ENCODE measurements at regions not wholly inside any gene's neighbourhood (a gene's known extent, or its start where the extent isn't known, plus 50 kb on each side); places are given as distances from the start of the nearest gene placed in this dataset.

DNA sequence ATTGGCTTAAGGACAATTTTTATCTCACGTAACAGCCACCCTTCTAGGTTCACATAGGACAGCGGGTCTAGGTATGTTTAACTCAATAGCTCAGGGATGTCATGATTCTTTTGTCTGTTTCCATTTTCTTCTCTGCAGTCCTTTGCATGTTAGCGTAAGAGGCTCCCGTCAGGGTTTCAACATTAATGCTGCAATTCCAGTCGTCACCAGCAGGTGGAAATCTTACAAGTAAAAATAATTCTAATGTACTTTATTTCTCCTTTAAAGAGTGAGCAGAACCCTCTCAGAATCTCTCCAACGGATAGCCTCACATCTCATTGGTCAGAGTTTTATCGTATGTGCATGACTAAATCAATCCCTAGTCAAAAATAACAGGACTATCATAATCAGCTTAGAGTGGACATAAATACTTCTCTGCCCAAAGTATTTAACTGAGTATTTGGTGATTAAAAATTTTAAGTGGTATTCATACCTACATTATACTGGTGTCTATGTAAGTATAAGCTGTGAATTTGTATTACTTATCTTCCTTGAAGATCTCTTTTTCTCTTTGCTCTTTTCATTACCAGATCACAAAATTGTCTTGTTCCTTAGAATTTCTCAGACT, 487.2 kb upstream of the GCFC2 start:
- peak; percentile 65 for TF ChIP-seq CTCF (IDR thresholded peaks at IDR 0.05; ENCODE audit: low read depth, low read length, missing control alignments)
- H3K4me3 ChIP-seq (ENCODE audit: low read depth, low read length): no peak overlapping the region
- peak; percentile 51 for DNase-seq (ENCODE audit: low read depth)

- H3K4me3 ChIP-seq (ENCODE audit: low read depth, low read length): no peak overlapping the region
- no peak for TF ChIP-seq CTCF (IDR thresholded peaks at IDR 0.05; ENCODE audit: low read depth, low read length, missing control alignments)
- DNase-seq (ENCODE audit: low read depth): no peak
These were observed 486.7 kb upstream of the GCFC2 start for GRCh38 chr2:76197428-76197827.

GRCh38 chr2:76194031-76194775, 483.5 kb upstream of the GCFC2 start:
- no peak for DNase-seq (ENCODE audit: low read depth)
- H3K4me3 ChIP-seq (ENCODE audit: low read depth, low read length): no peak overlapping the region
- no peak for TF ChIP-seq CTCF (IDR thresholded peaks at IDR 0.05; ENCODE audit: low read depth, low read length, missing control alignments)

DNA sequence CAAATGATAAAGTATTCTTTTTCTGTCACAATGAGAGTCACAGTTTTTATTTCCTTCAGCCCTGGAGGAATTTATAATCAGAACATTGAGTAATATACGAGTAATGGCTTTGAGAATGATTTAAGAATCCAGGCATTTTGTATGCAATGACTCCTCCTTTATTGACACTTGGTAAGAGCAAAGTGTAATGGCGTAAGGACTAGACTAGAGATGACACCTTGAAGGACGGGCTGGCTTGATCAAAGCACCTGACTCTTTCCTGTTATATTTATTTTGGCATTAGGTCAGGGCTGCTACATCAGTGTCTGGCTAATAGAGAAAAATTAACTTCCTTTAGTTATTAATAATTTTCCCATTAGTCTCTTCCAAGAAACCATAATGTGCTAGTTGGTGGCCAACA, 482.4 kb upstream of the GCFC2 start:
- TF ChIP-seq CTCF (IDR thresholded peaks at IDR 0.05; ENCODE audit: low read depth, low read length, missing control alignments): no peak
- no peak for DNase-seq (ENCODE audit: low read depth)
- H3K4me3 ChIP-seq (ENCODE audit: low read depth, low read length): no peak overlapping the region

- TF ChIP-seq CTCF (IDR thresholded peaks at IDR 0.05; ENCODE audit: low read depth, low read length, missing control alignments): no peak
- DNase-seq (ENCODE audit: low read depth): no peak
- H3K4me3 ChIP-seq (ENCODE audit: low read depth, low read length): no peak overlapping the region
These were observed 477.8 kb upstream of the GCFC2 start for GRCh38 chr2:76188334-76189008.

DNA sequence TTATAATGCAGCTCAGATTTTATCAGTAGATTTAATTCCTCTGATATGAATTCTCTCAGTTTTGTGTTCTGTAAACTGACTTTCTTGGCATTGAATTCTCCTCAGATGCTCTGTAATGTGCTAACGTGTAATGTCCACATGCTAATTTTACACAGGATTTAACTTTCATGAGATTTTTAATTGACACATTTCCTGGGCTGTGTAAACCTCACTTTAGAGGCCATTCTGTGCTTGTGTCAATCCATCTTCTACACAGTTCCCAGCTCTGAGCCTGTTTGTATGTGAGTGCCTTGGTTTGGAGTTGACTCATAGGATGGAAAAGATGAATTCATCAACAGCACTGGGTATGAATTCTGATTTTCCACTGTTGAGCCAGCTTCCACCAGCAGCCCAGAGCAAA, 476.7 kb upstream of the GCFC2 start:
- no peak overlapping the region for H3K4me3 ChIP-seq (ENCODE audit: low read depth, low read length)
- no peak for TF ChIP-seq CTCF (IDR thresholded peaks at IDR 0.05; ENCODE audit: low read depth, low read length, missing control alignments)
- no peak for DNase-seq (ENCODE audit: low read depth)
